ENCODE measurements at regions not wholly inside any gene's neighbourhood (a gene's known extent, or its start where the extent isn't known, plus 50 kb on each side); places are given as distances from the start of the nearest gene placed in this dataset.

DNA sequence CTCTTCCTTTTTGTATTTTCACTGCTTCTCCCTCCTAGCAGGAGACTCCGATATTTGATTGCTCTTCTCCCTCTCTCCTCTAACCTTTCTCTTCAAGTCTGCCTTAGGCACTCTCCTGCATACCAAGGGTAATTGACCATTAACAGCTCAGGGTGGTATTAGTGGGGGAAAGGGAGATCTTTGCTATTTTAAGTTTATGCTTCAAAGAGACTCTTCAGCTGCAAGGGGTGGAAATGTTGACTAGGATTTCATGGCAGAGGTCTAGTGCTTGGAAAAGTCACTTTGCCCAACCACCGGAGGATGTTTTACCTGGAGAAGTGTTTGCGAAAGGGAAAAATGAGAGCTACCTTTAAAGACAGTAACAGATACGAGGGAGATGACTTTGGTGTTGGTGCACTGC is 453.7 kb downstream of the SLC4A3 start:
- TF ChIP-seq TAF1 (IDR thresholded peaks at IDR 0.05; ENCODE audit: low read depth, low read length), result no peak
- TF ChIP-seq POLR2A (IDR thresholded peaks at IDR 0.05; ENCODE audit: low read depth, low read length), result no peak
- no peak for TF ChIP-seq SPI1 (IDR thresholded peaks at IDR 0.05; ENCODE audit: low read depth, low read length)
